ENCODE measurements at regions not wholly inside any gene's neighbourhood (a gene's known extent, or its start where the extent isn't known, plus 50 kb on each side); places are given as distances from the start of the nearest gene placed in this dataset.

DNA sequence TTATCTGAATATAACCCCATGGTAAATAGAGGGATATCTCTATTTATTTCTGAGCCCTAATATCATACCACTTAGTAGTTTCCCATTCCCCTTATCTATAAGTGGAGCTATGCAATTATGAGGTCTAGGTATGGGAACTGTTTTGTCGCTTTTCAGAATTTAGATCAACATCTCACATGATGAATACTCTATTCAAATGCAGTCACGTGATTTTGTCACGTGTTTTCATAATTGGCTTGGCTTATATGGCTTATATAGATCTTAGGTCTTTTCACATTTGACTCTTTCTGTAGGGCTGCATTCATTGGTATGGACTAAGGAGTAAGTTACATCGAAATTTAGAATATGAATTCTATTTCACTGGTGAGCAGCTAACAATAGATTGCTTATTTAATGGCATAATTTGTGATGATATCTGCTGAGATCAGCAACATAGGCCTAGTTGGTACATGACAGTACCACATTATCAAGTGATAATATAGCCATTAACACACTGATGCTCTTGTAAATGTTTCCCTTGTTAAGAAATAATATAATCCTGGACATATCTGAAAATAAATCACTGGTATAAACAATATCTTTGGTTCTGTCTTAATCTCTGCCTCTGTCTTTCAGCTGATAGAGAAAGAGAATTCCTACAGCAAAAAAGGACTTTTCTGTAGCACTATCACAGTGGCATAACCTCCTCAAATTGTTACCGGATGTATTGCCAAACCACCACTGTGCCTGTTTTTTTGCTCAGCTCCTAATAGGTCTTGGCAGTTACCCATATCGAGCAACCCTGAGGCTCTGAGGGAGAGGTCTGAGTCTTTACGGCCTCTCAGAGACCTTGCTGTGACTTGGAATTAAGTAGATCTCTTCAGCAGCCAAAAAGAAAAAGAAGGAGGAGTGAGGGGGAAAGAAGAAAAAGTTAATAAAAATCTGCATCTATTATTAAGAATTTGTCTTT, 357.1 kb downstream of the ZPLD1 start:
- 12% methylated on average over 7 of the region's 7 CpGs for WGBS (ENCODE audit: insufficient coverage, insufficient replicate concordance, low lambda C conversion rate, missing lambda C conversion rate)
- H2AFZ ChIP-seq (ENCODE audit: control insufficient read depth, low read depth, low read length) = no peak overlapping the region
- H3K4me3 ChIP-seq = no peak overlapping the region
- no peaks in the 10 kb centered on the region for H3K36me3 ChIP-seq (ENCODE audit: control insufficient read depth in 2 of 2, insufficient read depth in 2 of 2, low read length in 1 of 2)
- SMC1A ChIA-PET (ENCODE audit: uncharacterized antibody, unreplicated experiment) = no interaction called here
- POLR2A ChIA-PET = no interaction called here
- no peaks in the 10 kb centered on the region for H3K79me2 ChIP-seq (ENCODE audit: control insufficient read depth, insufficient read depth, low read length)
- no peak for TF ChIP-seq SIX5 (IDR thresholded peaks at IDR 0.05; ENCODE audit: low read depth, low read length, severe bottlenecking)
- TF ChIP-seq PBX3 (IDR thresholded peaks at IDR 0.05; ENCODE audit: insufficient replicate concordance, low read depth, low read length) = no peak
- TF ChIP-seq SIN3A (IDR thresholded peaks at IDR 0.05; ENCODE audit: low read depth, low read length) = no peak
- no peak for TF ChIP-seq FOXK2 (IDR thresholded peaks at IDR 0.05)
- no peak for TF ChIP-seq CUX1 (IDR thresholded peaks at IDR 0.05; ENCODE audit: insufficient replicate concordance, low read depth, low read length)
- no peak for TF ChIP-seq CBX3 (IDR thresholded peaks at IDR 0.05; ENCODE audit: borderline replicate concordance, low read depth)
- TF ChIP-seq RAD51 (IDR thresholded peaks at IDR 0.05) = peak; percentile 57; the same call in 1 of the 2 replicates
- TF ChIP-seq SP1 (IDR thresholded peaks at IDR 0.05; ENCODE audit: low read depth, low read length) = no peak
- TF ChIP-seq WRNIP1 (IDR thresholded peaks at IDR 0.05; ENCODE audit: borderline replicate concordance, low read depth, low read length) = no peak
- no peak for TF ChIP-seq ZNF622 (IDR thresholded peaks at IDR 0.05)
- TF ChIP-seq POLR2AphosphoS2 (IDR thresholded peaks at IDR 0.05; ENCODE audit: low read depth, low read length) = no peak
- no peak for TF ChIP-seq KDM1A (IDR thresholded peaks at IDR 0.05; ENCODE audit: borderline replicate concordance)
- 0 out of 4 replicates have a peak, but pooled peaks of 1 of the 2 experiments have one; percentile 8 for TF ChIP-seq BHLHE40 (IDR thresholded peaks at IDR 0.05; ENCODE audit: borderline replicate concordance in 1 of 2, low read depth in 2 of 2, low read length in 1 of 2)
- no peak for TF ChIP-seq LARP7 (IDR thresholded peaks at IDR 0.05)
- no peak for TF ChIP-seq STAT3 (IDR thresholded peaks at IDR 0.05; ENCODE audit: low read depth, low read length)
- no peak for TF ChIP-seq IRF3 (IDR thresholded peaks at IDR 0.05)
- no peaks in the 10 kb centered on the region for H3K9me3 ChIP-seq (replicated peaks; ENCODE audit: control insufficient read depth, insufficient read depth, low read length)
- no peaks in the 10 kb centered on the region for H4K20me1 ChIP-seq (ENCODE audit: control insufficient read depth, insufficient read depth)
- no peak for FAIRE-seq
- no peak for ATAC-seq
- no peaks in the 10 kb centered on the region for H3K4me1 ChIP-seq (ENCODE audit: control insufficient read depth, insufficient read depth, low read length)
- no peak overlapping the region for H3K4me2 ChIP-seq (ENCODE audit: control insufficient read depth, insufficient read depth)
- DNase-seq (ENCODE audit: low read depth, low spot score) = no peak
- no peak overlapping the region for H3K9ac ChIP-seq (ENCODE audit: control insufficient read depth, insufficient read depth, low read length)
- CTCF ChIA-PET = interaction anchor here (0.6 to 1.1 kb wide), 2 partner anchors 50 to 113 kb away, joined by 3 read pairs; no protein-coding TSS in a partner anchor
- H3K27ac ChIP-seq (ENCODE audit: control insufficient read depth, insufficient read depth) = no peak overlapping the region
- no peaks in the 10 kb centered on the region for H3K27me3 ChIP-seq (replicated peaks in 1 of 2; ENCODE audit: control insufficient read depth in 2 of 2, insufficient read depth in 2 of 2, low read length in 1 of 2)
- BruUV-seq (replicated peaks) = no TSS peak
- intact Hi-C loops (cut with micrococcal nuclease; ENCODE audit: unreplicated experiment) (no loop called here), in situ Hi-C loops (cut with MboI) (no loop called here)
- RAD21 ChIA-PET (ENCODE audit: unreplicated experiment) = no interaction called here
